ENCODE measurements at regions not wholly inside any gene's neighbourhood (a gene's known extent, or its start where the extent isn't known, plus 50 kb on each side); places are given as distances from the start of the nearest gene placed in this dataset.

GRCh38 chr7:124459101-124460055, 306.2 kb downstream of the GPR37 start (continued):
- no peak for TF ChIP-seq MITF (IDR thresholded peaks at IDR 0.05)
- TF ChIP-seq NFYB (IDR thresholded peaks at IDR 0.05; ENCODE audit: extremely low read depth, insufficient read length) = no peak
- TF ChIP-seq NCOA1 (IDR thresholded peaks at IDR 0.05; ENCODE audit: low read depth) = no peak
- TF ChIP-seq CGGBP1 (CRISPR knock-in tag; IDR thresholded peaks at IDR 0.05) = no peak
- no peak for TF ChIP-seq NFRKB (IDR thresholded peaks at IDR 0.05; ENCODE audit: low read depth)
- TF ChIP-seq REST (IDR thresholded peaks at IDR 0.05; ENCODE audit: borderline replicate concordance) = no peak
- TF ChIP-seq REST (CRISPR knock-in tag; IDR thresholded peaks at IDR 0.05; ENCODE audit: low read depth) = no peak

All from K562 (cell line).